H9 (cell line): ENCODE measurements at regions not wholly inside any gene's neighbourhood (a gene's known extent, or its start where the extent isn't known, plus 50 kb on each side); places are given as distances from the start of the nearest gene placed in this dataset.

Experiments used
- DNase-seq: peaks from one replicate; pipeline ENCODE4 v3.0.0-alpha.2; 2017
- H2AFZ ChIP-seq: one replicate; pipeline ENCODE4 v1.6.1; 2013; ENCODE audit warnings: mild to moderate bottlenecking, low read length, control low read depth, moderate library complexity
- H2AK5ac ChIP-seq: 2 replicates; pipeline ENCODE4 v1.6.1; 2013; ENCODE audit warnings: low read length, control low read depth, mixed read lengths; ENCODE audit not compliant: insufficient read length
- H2BK120ac ChIP-seq: one replicate; pipeline ENCODE4 v1.6.1; 2013; ENCODE audit warnings: low read depth, mild to moderate bottlenecking, low read length, control low read depth, inconsistent platforms; ENCODE audit not compliant: poor library complexity, severe bottlenecking
- H2BK12ac ChIP-seq: 2 replicates; pipeline ENCODE4 v1.6.1; 2013; ENCODE audit warnings: low read length, control low read depth, mixed read lengths, low read depth; ENCODE audit not compliant: insufficient read length
- H2BK15ac ChIP-seq: 2 replicates; pipeline ENCODE4 v1.6.1; 2013; ENCODE audit warnings: low read depth, low read length, control low read depth
- H2BK20ac ChIP-seq: one replicate; pipeline ENCODE4 v1.6.1; 2013; ENCODE audit warnings: low read depth, mild to moderate bottlenecking, low read length, control low read depth, inconsistent platforms; ENCODE audit not compliant: poor library complexity, severe bottlenecking
- H2BK5ac ChIP-seq: 2 replicates; pipeline ENCODE4 v1.6.1; 2013; ENCODE audit warnings: low read length, control low read depth, mixed read lengths; ENCODE audit not compliant: insufficient read length
- H3K14ac ChIP-seq: 2 replicates; pipeline ENCODE4 v1.6.1; 2013; ENCODE audit warnings: low read length, control low read depth; ENCODE audit not compliant: insufficient read depth
- H3K18ac ChIP-seq: 2 replicates; pipeline ENCODE4 v1.6.1; 2013; ENCODE audit warnings: low read depth, mild to moderate bottlenecking, mixed read lengths, low read length, control low read depth; ENCODE audit not compliant: insufficient read length
- H3K23ac ChIP-seq: 2 replicates; pipeline ENCODE4 v1.6.1; 2013; ENCODE audit warnings: low read length, control low read depth, mixed read lengths, low read depth; ENCODE audit not compliant: insufficient read length
- H3K23me2 ChIP-seq: 2 replicates; pipeline ENCODE4 v1.6.1; 2013; ENCODE audit warnings: low read depth, mild to moderate bottlenecking, mixed read lengths, low read length, control low read depth; ENCODE audit not compliant: insufficient read length, poor library complexity, severe bottlenecking
- H3K27ac ChIP-seq: 2 replicates; pipeline ENCODE4 v1.5.1; 2013; ENCODE audit warnings: low read length, control low read depth, mixed read lengths, low read depth; ENCODE audit not compliant: insufficient read length
- H3K27me3 ChIP-seq: 2 replicates; pipeline ENCODE4 v1.6.1; 2013; ENCODE audit warnings: low read length, control low read depth, inconsistent platforms; ENCODE audit not compliant: insufficient read depth
- H3K4ac ChIP-seq: 2 replicates; pipeline ENCODE4 v1.6.1; 2013; ENCODE audit warnings: low read depth, mild to moderate bottlenecking, control low read depth, inconsistent platforms, low read length, moderate library complexity
- H3K4me1 ChIP-seq: 2 replicates; pipeline ENCODE4 v1.6.1; 2013; ENCODE audit warnings: low read length, control low read depth, inconsistent platforms; ENCODE audit not compliant: insufficient read depth
- H3K4me2 ChIP-seq: 2 replicates; pipeline ENCODE4 v1.6.1; 2013; ENCODE audit warnings: low read length, control low read depth, mixed read lengths; ENCODE audit not compliant: insufficient read length, insufficient read depth
- H3K56ac ChIP-seq: 2 replicates; pipeline ENCODE4 v1.6.1; 2013; ENCODE audit warnings: low read depth, mild to moderate bottlenecking, mixed read lengths, low read length, control low read depth; ENCODE audit not compliant: insufficient read length
- H3K79me1 ChIP-seq: 2 replicates; pipeline ENCODE4 v1.6.1; 2013; ENCODE audit warnings: low read depth, mild to moderate bottlenecking, moderate library complexity, low read length, control low read depth, inconsistent platforms; ENCODE audit not compliant: insufficient read depth, poor library complexity, severe bottlenecking
- H3K79me2 ChIP-seq: 2 replicates; pipeline ENCODE4 v1.6.1; 2013; ENCODE audit warnings: low read length, control low read depth, inconsistent platforms; ENCODE audit not compliant: insufficient read depth
- H3K9ac ChIP-seq: 2 replicates; pipeline ENCODE4 v1.6.1; 2013; ENCODE audit warnings: low read length, control low read depth, mixed read lengths; ENCODE audit not compliant: insufficient read length; ENCODE audit errors: extremely low read depth
- H3K9me3 ChIP-seq: one replicate; pipeline ENCODE4 v1.6.1; 2013; ENCODE audit warnings: low read depth, low read length, inconsistent platforms; ENCODE audit not compliant: control insufficient read depth
- H3T11ph ChIP-seq: one replicate; pipeline ENCODE4 v1.6.1; 2013; ENCODE audit warnings: mild to moderate bottlenecking, low read length, control low read depth, inconsistent platforms
- H4K20me1 ChIP-seq: one replicate; pipeline ENCODE4 v1.6.1; 2013; ENCODE audit not compliant: control insufficient read depth, insufficient read length, insufficient read depth
- H4K5ac ChIP-seq: 2 replicates; pipeline ENCODE4 v1.6.1; 2013; ENCODE audit warnings: low read depth, mild to moderate bottlenecking, mixed read lengths, low read length, control low read depth; ENCODE audit not compliant: insufficient read length
- H4K8ac ChIP-seq: replicated peaks from 2 replicates; pipeline ENCODE4 v1.6.1; 2013; ENCODE audit warnings: low read length, control low read depth, mixed read lengths, low read depth; ENCODE audit not compliant: insufficient read length
- H4K91ac ChIP-seq: 2 replicates; pipeline ENCODE4 v1.6.1; 2013; ENCODE audit warnings: low read depth, mild to moderate bottlenecking, moderate library complexity, mixed read lengths, low read length, control low read depth; ENCODE audit not compliant: insufficient read length
- H3K27ac Mint-ChIP-seq, 3 experiments: 2 replicates in 2 of 3; 3 replicates in 1 of 3; pipeline ENCODE4 v1.8.0; 2020 to 2021; ENCODE audit warnings: mixed read lengths in 3 of 3, mild to moderate bottlenecking in 1 of 3, moderate library complexity in 1 of 3
- H3K27me3 Mint-ChIP-seq: 2 replicates; pipeline ENCODE4 v1.8.0; 2021; ENCODE audit warnings: low read depth, mild to moderate bottlenecking, moderate library complexity, mixed read lengths
- H3K36me3 Mint-ChIP-seq, 3 experiments: 2 replicates in 2 of 3; 3 replicates in 1 of 3; pipeline ENCODE4 v1.8.0; 2020 to 2021; ENCODE audit warnings: low read depth in 3 of 3, mixed read lengths in 3 of 3; ENCODE audit not compliant: insufficient read depth in 1 of 3
- H3K4me1 Mint-ChIP-seq, 2 experiments: 2 replicates each; pipeline ENCODE4 v1.8.0; 2020; ENCODE audit warnings: mixed read lengths in 2 of 2
- H3K4me3 Mint-ChIP-seq, 2 experiments: 2 replicates in 1 of 2; 3 replicates in 1 of 2; pipeline ENCODE4 v1.8.0; 2020 to 2021; ENCODE audit warnings: mild to moderate bottlenecking in 2 of 2, mixed read lengths in 2 of 2, moderate library complexity in 1 of 2
- H3K9me3 Mint-ChIP-seq, 2 experiments: 2 replicates in 1 of 2; 3 replicates in 1 of 2; pipeline ENCODE4 v1.8.0; 2020; ENCODE audit warnings: mild to moderate bottlenecking in 2 of 2, mixed read lengths in 2 of 2, moderate library complexity in 1 of 2
- WGBS: extraction: QIAGEN DNeasy Blood & Tissue Kit; methylation state at CpG from one replicate; pipeline ENCODE4 v1.1.7; 2013; ENCODE audit warnings: missing lambda C conversion rate, low lambda C conversion rate, mixed read lengths; ENCODE audit not compliant: insufficient read length; ENCODE audit errors: extremely low coverage; 5-methylcytosine and 5-hydroxymethylcytosine counted together
- TF ChIP-seq, protein P1 (sequence below): fragments of 200-600 bp; sonication (generic); conservative IDR thresholded peaks from 3 replicates; pipeline ENCODE4 v1.8.0; 2021; ENCODE audit warnings: antibody characterized with exemption, mild to moderate bottlenecking

DNA sequence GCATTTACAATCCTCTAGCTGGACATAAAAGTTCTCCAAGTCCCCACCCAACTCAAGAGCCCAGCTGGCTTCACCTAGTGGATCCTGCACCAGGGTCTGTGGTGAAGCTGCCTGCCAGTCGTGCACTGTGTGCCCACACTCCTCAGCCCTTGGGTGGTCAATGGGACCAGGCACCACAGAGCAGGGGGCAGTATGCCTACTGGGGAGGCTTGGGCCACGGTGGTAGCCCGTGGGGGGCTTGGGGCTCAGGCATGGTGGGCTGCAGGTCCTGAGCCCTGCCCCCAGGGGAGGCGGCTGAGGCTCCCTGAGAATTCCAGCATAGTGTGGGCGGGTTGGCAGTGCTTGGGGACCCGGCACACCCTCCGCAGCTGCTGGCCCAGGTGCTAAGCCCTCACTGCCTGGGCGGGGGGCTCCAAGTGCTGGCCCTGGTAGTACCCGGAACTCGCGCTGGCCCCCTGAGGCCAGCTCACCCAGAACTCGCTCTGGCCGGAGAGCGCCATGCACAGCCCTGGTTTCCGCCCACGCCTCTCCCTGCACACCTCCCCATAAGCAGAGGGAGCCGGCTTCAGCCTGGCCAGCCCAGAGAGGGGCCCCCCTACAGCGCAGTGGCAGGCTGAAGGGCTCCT lies 1473.4 kb downstream of the SUCLG1 start:
- H3K4me1 Mint-ChIP-seq: no peaks in the 10 kb centered on the region; a peak in 1 of 4 replicates
- H3K14ac ChIP-seq: no peak overlapping the region
- no peak overlapping the region for H4K8ac ChIP-seq
- no peak overlapping the region for H2AK5ac ChIP-seq
- H2BK12ac ChIP-seq: no peak overlapping the region
- H3K79me2 ChIP-seq: no peaks in the 10 kb centered on the region
- H4K20me1 ChIP-seq: no peaks in the 10 kb centered on the region
- no peaks in the 10 kb centered on the region for H3K4me1 ChIP-seq
- no peak overlapping the region for H3K4ac ChIP-seq
- H3K27ac ChIP-seq: no peak overlapping the region
- H3K23ac ChIP-seq: no peak overlapping the region
- H4K5ac ChIP-seq: no peak overlapping the region
- H3K9ac ChIP-seq: no peak overlapping the region
- H3K4me3 Mint-ChIP-seq: no peak overlapping the region
- WGBS: no CpG with 5 or more reads among the region's 18 CpGs
- TF ChIP-seq, protein P1, sequence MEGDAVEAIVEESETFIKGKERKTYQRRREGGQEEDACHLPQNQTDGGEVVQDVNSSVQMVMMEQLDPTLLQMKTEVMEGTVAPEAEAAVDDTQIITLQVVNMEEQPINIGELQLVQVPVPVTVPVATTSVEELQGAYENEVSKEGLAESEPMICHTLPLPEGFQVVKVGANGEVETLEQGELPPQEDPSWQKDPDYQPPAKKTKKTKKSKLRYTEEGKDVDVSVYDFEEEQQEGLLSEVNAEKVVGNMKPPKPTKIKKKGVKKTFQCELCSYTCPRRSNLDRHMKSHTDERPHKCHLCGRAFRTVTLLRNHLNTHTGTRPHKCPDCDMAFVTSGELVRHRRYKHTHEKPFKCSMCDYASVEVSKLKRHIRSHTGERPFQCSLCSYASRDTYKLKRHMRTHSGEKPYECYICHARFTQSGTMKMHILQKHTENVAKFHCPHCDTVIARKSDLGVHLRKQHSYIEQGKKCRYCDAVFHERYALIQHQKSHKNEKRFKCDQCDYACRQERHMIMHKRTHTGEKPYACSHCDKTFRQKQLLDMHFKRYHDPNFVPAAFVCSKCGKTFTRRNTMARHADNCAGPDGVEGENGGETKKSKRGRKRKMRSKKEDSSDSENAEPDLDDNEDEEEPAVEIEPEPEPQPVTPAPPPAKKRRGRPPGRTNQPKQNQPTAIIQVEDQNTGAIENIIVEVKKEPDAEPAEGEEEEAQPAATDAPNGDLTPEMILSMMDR: no peak
- H3K79me1 ChIP-seq: no peaks in the 10 kb centered on the region
- no peak overlapping the region for H2BK120ac ChIP-seq
- no peak overlapping the region for H3T11ph ChIP-seq
- no peaks in the 10 kb centered on the region for H3K27me3 ChIP-seq
- no peak overlapping the region for H2BK5ac ChIP-seq
- DNase-seq: no peak
- no peak overlapping the region for H4K91ac ChIP-seq
- peaks cover 18 to 19% of the 10 kb centered on the region in 2 experiments; a peak in 4 of 5 replicates for H3K9me3 Mint-ChIP-seq
- no peak overlapping the region for H3K56ac ChIP-seq
- H3K9me3 ChIP-seq: no peaks in the 10 kb centered on the region
- H3K36me3 Mint-ChIP-seq: peaks cover 2 to 20% (median 4%) of the 10 kb centered on the region in 3 experiments; a peak in 5 of 7 replicates
- H3K27ac Mint-ChIP-seq: no peak overlapping the region
- H3K23me2 ChIP-seq: no peaks in the 10 kb centered on the region
- H3K4me2 ChIP-seq: no peak overlapping the region
- no peak overlapping the region for H3K18ac ChIP-seq
- no peaks in the 10 kb centered on the region for H3K27me3 Mint-ChIP-seq
- no peak overlapping the region for H2BK20ac ChIP-seq
- no peak overlapping the region for H2BK15ac ChIP-seq
- no peak overlapping the region for H2AFZ ChIP-seq
